GM21619 (cell line): ENCODE measurements at regions not wholly inside any gene's neighbourhood (a gene's known extent, or its start where the extent isn't known, plus 50 kb on each side); places are given as distances from the start of the nearest gene placed in this dataset.
A peak's percentile ranks its signal among the peaks of the same experiment; 100 is the strongest.

Experiments
- ATAC-seq: cut with Tn5 transposase; IDR thresholded peaks from one replicate; pipeline ENCODE4 v1.9.1; 2021; ENCODE audit not compliant: unreplicated experiment

GRCh38 chr4:176009254-176009653 is 56.4 kb upstream of the WDR17 start:
- no peak for ATAC-seq

- ATAC-seq, result no peak
Observed at GRCh38 chr4:176011529-176011928, 54.1 kb upstream of the WDR17 start.

GRCh38 chr4:176013476-176014247 is 52.0 kb upstream of the WDR17 start:
- ATAC-seq, result peak; percentile 93

GRCh38 chr4:176014583-176015108 is 51.0 kb upstream of the WDR17 start:
- no peak for ATAC-seq
